ENCODE measurements at regions not wholly inside any gene's neighbourhood (a gene's known extent, or its start where the extent isn't known, plus 50 kb on each side); places are given as distances from the start of the nearest gene placed in this dataset.

DNA sequence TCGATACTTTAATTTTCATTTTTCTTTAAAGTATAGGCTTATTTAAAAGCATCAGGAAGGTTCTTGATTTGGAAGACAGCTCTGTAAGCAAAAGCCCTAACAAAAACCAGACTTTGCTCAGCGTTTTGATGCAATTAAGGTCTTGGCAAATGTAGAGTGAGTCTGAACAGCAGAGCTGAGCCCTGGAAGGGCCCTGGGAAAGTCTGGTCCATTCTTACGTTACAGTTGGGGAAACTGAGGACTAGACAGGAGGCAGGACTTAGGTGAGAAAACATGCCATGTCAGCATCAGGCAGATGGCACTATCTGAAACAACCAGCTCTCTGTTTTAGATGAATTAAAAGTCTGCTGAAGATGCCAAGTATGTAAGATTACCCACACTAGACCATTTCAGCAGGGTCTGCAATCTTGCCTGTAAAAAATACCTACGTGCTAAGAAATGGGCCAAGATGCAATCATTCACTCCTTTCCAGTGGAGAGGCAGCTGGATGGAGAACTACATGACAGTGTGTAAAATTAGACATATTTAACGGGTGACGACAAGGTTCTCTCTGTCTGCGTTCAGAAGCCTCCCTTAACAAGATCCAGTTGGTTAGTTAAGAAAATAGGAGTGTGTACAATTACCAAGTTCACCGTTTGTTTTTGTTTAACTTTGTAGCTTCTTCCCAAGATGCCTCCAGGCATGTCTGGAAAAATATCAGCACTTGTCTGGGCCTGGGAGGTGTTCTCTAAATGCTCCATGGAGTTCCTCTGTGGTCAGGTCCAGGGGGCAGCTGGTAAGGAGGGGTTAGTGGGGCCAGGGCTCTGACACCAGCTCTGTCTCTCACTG, 502.3 kb upstream of the ZMIZ1 start:
- Mint-ChIP-seq H3K27me3 (peaks cover 35% of the 10 kb centered on the region), H3K4me3 (no peak overlapping the region), H3K9me3 (no peaks in the 10 kb centered on the region), H3K27ac (ENCODE audit: low read depth) (no peak overlapping the region), H3K36me3 (ENCODE audit: insufficient read depth) (no peaks in the 10 kb centered on the region), H3K4me1 (no peaks in the 10 kb centered on the region)
- ATAC-seq (replicated peaks; ENCODE audit: extremely low read depth, poor library complexity, severe bottlenecking) (no peak), DNase-seq (ENCODE audit: low spot score in 2 of 2) (no peak)

DNA sequence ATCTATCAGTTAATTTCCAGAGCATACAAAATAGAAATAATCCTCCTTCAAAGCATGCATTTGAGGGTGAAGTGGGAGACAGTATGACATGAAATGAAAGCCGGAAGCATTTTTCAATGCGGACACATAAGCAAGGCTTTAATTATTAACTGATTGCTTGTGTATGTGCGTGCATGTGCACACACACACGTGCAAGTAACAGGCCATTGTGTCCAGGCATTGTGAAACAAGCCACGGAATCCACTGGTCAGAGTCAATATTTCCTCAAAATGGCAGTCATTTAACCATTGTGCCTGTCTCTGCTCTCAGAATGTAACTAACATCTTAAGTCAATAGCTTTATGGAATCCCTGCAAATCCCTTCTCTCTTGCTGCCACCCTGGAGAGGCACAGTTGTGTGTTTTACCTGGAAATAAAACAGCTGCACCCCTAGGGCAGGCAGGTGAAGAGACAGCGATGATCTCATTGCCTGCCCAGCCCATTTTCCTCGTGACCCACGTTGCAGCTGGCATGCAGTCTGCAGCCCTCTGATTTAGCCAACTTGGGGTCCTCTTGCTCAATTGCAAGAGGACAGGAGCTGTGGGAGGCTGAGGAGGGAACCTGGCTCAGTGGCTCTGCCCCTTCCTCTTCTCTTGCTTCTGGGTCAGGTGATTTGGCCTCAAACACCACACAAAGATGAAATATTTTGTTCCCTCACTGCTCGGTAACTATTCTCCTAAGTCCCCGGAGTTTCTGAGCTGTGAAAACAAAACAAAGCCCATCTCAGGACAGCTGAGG, 500.9 kb upstream of the ZMIZ1 start:
- ATAC-seq (replicated peaks; ENCODE audit: extremely low read depth, poor library complexity, severe bottlenecking): no peak
- H3K36me3 Mint-ChIP-seq (ENCODE audit: insufficient read depth): no peaks in the 10 kb centered on the region
- no peaks in the 10 kb centered on the region for H3K9me3 Mint-ChIP-seq
- H3K27me3 Mint-ChIP-seq: peaks cover 33% of the 10 kb centered on the region
- no peak overlapping the region for H3K27ac Mint-ChIP-seq (ENCODE audit: low read depth)
- H3K4me3 Mint-ChIP-seq: no peak overlapping the region
- DNase-seq (ENCODE audit: low spot score in 2 of 2): no peak
- H3K4me1 Mint-ChIP-seq: no peaks in the 10 kb centered on the region

DNA sequence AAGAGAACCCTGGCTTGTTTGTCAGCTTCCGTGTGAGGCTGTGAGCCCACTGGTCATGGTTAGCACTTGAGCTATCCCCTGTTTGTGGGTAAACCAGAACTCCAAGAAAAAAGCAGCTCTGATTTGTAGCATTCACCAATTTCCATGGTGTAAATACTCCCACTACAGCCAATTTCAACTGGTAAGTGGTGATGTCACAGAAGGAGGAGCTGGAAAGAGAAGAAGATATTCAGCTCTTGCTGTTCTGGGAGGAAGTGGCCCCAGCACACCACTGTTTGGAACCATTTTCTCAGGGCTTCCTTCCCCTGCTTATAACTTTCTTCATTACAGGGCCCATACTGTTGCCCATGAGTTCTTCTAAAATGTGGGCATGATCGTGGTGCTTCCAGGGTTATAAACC, 500.1 kb upstream of the ZMIZ1 start:
- H3K27ac Mint-ChIP-seq (ENCODE audit: low read depth): no peak overlapping the region
- peaks cover 31% of the 10 kb centered on the region for H3K27me3 Mint-ChIP-seq
- no peak for ATAC-seq (replicated peaks; ENCODE audit: extremely low read depth, poor library complexity, severe bottlenecking)

DNA sequence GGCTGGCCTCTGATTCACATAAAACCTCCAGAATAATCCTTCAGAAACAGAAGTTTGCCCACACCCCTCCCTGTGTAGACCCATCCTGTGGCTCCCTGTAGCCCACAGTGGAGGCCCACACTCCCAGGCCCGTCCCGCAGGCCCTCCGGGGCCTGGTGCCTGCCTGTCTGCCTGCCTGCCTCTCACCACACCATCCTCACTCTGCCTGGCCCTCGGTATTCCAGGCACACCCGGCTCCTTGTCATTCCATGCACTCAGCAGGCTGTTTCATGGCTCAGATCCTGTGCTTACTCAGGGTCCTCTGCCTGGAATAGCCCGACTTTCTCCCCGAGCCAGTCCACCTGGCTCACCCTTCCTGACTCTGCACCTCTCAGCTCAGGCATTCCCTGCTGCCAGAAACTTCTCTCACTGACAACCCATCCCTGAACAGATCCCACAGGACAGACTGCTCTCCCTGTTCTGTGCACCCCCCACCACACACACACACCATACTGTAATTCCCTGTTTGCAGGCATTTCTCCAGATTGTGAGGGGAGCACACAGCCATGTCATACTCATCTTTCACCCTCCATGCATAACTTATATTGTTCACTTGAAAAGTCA, 498.0 kb upstream of the ZMIZ1 start:
- ATAC-seq (replicated peaks; ENCODE audit: extremely low read depth, poor library complexity, severe bottlenecking): no peak
- H3K36me3 Mint-ChIP-seq (ENCODE audit: insufficient read depth): no peaks in the 10 kb centered on the region

More for the DNA sequence above, 500.1 kb upstream of the ZMIZ1 start:
- Mint-ChIP-seq H3K4me3 (no peak overlapping the region), H3K4me1 (no peaks in the 10 kb centered on the region), H3K9me3 (no peaks in the 10 kb centered on the region), H3K36me3 (ENCODE audit: insufficient read depth) (no peaks in the 10 kb centered on the region)
- DNase-seq (ENCODE audit: low spot score in 2 of 2): no peak

DNA sequence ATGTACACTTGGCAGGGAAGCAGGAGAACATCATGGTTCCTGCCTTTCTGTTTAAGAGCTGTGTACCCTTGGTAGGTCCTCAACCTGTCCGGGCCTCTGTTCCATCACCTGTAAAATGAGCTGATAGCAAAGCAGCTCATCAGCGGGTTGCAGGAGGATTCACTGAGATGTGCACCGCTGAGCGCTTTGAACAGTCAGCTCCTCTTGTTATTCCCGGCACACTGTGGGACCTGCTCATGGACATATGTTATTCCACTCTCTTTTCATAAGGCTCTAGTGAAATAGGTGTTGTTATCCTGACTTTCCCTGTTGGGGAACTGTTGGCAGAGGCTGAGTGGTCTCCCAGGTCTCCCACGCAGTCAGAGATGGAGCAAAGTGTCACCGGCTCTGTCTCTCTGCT, 497.5 kb upstream of the ZMIZ1 start:
- no peak overlapping the region for H3K27ac Mint-ChIP-seq (ENCODE audit: low read depth)
- H3K4me1 Mint-ChIP-seq: no peaks in the 10 kb centered on the region
- H3K9me3 Mint-ChIP-seq: no peaks in the 10 kb centered on the region
- DNase-seq (ENCODE audit: low spot score in 2 of 2) (no peak), ATAC-seq (replicated peaks; ENCODE audit: extremely low read depth, poor library complexity, severe bottlenecking) (no peak)
- no peaks in the 10 kb centered on the region for H3K36me3 Mint-ChIP-seq (ENCODE audit: insufficient read depth)
- H3K27me3 Mint-ChIP-seq: peaks cover 28% of the 10 kb centered on the region
- H3K4me3 Mint-ChIP-seq: no peak overlapping the region

More for the DNA sequence above, 498.0 kb upstream of the ZMIZ1 start:
- Mint-ChIP-seq H3K4me3 (no peak overlapping the region), H3K27ac (ENCODE audit: low read depth) (no peak overlapping the region), H3K9me3 (no peaks in the 10 kb centered on the region), H3K27me3 (peaks cover 28% of the 10 kb centered on the region), H3K4me1 (no peaks in the 10 kb centered on the region)
- no peak for DNase-seq (ENCODE audit: low spot score in 2 of 2)

DNA sequence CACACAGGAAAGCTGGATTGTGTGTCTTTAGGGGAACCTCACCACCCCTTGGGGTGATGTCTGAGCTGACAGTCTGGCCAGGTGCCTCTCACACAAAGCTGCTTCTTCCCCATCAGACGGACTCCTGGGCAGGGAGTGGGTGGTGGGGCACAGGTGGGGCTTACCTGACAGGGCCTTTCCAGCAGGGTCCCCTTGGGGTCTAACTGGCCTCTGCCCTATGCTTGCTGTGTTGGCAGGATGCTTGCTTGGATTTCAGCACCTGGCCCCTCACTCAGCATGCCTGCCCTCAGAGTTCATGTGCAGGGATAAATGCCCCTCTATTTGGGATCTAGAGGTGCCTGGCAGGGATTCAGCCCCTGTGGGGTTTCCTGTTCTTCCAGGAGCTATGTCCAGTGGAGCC, 496.9 kb upstream of the ZMIZ1 start:
- H3K27me3 Mint-ChIP-seq: peaks cover 28% of the 10 kb centered on the region
- H3K9me3 Mint-ChIP-seq: no peaks in the 10 kb centered on the region
- DNase-seq (ENCODE audit: low spot score in 2 of 2): no peak
- H3K36me3 Mint-ChIP-seq (ENCODE audit: insufficient read depth): no peaks in the 10 kb centered on the region
- ATAC-seq (replicated peaks; ENCODE audit: extremely low read depth, poor library complexity, severe bottlenecking): no peak
- H3K4me3 Mint-ChIP-seq: no peak overlapping the region
- H3K27ac Mint-ChIP-seq (ENCODE audit: low read depth): no peak overlapping the region
- H3K4me1 Mint-ChIP-seq: no peaks in the 10 kb centered on the region

DNA sequence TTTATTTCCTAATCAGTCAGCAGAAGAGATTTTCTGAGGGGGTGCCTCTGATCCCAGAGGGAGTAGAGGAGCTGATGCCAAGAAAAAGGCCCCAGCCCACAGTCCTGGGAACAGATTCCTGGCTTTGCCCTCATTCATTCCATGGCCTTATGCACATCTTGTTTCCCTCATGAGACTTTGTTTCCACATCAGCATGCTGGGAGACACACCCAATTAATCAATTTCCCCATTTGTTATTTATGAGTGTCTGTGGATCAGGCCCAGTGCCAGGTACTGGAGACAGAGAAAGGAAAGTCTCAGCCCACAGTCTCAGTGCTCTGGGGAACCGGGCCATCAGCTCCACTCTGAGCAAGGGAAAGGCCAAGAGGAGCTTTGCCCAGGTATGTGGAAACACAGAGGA, 496.2 kb upstream of the ZMIZ1 start:
- Mint-ChIP-seq H3K27me3 (peaks cover 28% of the 10 kb centered on the region), H3K4me3 (no peak overlapping the region), H3K4me1 (no peaks in the 10 kb centered on the region), H3K9me3 (no peaks in the 10 kb centered on the region), H3K27ac (ENCODE audit: low read depth) (no peak overlapping the region), H3K36me3 (ENCODE audit: insufficient read depth) (no peaks in the 10 kb centered on the region)
- ATAC-seq (replicated peaks; ENCODE audit: extremely low read depth, poor library complexity, severe bottlenecking): no peak
- no peak for DNase-seq (ENCODE audit: low spot score in 2 of 2)

DNA sequence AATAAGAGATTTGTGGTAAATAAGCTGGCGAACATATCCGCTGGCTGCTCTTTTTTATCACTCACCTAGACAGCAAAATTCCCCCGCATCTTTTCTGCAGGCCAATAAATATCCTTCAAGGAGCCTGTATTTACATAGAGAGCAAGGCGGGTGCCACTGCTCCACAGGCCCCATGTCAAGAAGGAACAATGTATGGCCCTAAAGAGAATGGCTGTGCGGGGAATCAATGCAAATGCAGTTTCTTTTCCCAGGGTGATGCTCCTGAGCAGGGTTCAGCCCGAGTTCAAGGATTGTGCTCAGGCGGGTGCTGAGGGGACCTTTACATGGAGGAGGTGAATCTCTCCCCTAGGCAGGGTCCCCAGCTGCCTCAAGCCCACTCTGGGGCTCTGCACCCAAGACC, 494.2 kb upstream of the ZMIZ1 start:
- Mint-ChIP-seq H3K27me3 (peaks cover 28% of the 10 kb centered on the region), H3K36me3 (ENCODE audit: insufficient read depth) (no peaks in the 10 kb centered on the region), H3K4me1 (no peaks in the 10 kb centered on the region), H3K4me3 (no peak overlapping the region), H3K27ac (ENCODE audit: low read depth) (no peak overlapping the region), H3K9me3 (no peaks in the 10 kb centered on the region)
- no peak for DNase-seq (ENCODE audit: low spot score in 2 of 2)
- no peak for ATAC-seq (replicated peaks; ENCODE audit: extremely low read depth, poor library complexity, severe bottlenecking)

DNA sequence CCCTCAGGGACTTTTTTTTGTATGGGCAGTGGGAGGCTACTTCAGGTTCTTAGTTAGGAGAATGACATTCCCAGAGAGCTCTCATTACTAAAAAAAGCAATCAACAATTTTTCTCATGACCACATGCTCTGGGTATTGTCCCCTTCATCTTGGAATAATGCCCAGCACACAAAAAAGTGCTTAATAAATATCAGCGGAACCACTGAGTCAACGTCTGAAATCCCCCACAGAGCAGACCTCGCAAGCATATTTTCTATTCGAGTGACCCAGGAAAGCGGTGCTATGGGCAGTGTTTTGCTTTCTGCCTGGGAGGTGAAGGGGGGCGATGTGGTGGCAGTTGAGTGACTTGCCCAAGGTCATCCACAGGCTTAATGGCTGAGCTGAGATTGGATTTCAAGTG, 493.4 kb upstream of the ZMIZ1 start:
- Mint-ChIP-seq H3K27me3 (peaks cover 21% of the 10 kb centered on the region), H3K36me3 (ENCODE audit: insufficient read depth) (no peaks in the 10 kb centered on the region), H3K4me3 (no peak overlapping the region), H3K9me3 (no peaks in the 10 kb centered on the region), H3K4me1 (no peaks in the 10 kb centered on the region), H3K27ac (ENCODE audit: low read depth) (no peak overlapping the region)
- ATAC-seq (replicated peaks; ENCODE audit: extremely low read depth, poor library complexity, severe bottlenecking) (no peak), DNase-seq (ENCODE audit: low spot score in 2 of 2) (no peak)

DNA sequence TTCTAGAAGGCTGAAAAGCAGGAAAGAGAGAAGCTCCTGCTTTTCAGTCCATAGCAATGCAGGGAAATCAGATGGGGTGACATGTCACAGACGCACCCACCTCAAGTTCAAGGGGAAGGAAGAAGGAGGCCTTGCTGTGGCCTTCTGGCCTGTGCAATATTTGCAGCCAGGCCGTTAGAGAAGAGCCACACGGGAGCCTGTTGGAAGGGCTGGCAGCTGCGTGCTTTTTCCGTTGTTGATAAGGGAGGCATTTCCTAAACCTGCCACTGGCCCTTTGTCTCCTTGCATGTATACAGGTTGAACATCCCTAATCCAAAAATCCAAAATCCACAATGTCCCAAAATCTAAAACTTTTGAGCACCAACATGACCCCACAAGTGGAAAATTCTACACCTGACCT, 492.5 kb upstream of the ZMIZ1 start:
- Mint-ChIP-seq H3K27me3 (peaks cover 12% of the 10 kb centered on the region), H3K4me1 (no peaks in the 10 kb centered on the region), H3K36me3 (ENCODE audit: insufficient read depth) (no peaks in the 10 kb centered on the region), H3K4me3 (no peak overlapping the region), H3K27ac (ENCODE audit: low read depth) (no peak overlapping the region), H3K9me3 (no peaks in the 10 kb centered on the region)
- no peak for DNase-seq (ENCODE audit: low spot score in 2 of 2)
- ATAC-seq (replicated peaks; ENCODE audit: extremely low read depth, poor library complexity, severe bottlenecking): no peak

DNA sequence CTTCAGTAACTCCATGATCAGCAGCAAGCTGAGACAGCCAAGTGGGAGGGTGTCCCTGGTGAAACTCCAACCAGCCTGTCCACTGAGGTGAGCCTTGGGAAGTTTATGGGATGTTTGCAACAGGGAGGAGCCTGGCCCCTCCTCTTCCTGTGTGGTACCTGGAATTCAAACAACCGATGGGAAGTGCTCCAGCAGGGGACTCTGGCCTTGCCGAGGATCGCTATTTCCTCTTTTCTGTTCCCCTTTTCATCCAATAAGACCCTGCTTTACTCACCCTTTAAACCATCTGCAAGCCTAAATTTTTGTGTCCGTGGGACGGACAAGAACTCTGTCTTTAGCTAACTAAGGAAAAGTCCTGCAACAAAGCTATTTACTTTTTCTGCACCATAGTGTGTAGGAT, 491.1 kb upstream of the ZMIZ1 start:
- Mint-ChIP-seq H3K36me3 (ENCODE audit: insufficient read depth) (no peaks in the 10 kb centered on the region), H3K4me3 (no peak overlapping the region), H3K27ac (ENCODE audit: low read depth) (no peak overlapping the region), H3K4me1 (no peaks in the 10 kb centered on the region), H3K9me3 (no peaks in the 10 kb centered on the region), H3K27me3 (peaks cover 16% of the 10 kb centered on the region)
- no peak for ATAC-seq (replicated peaks; ENCODE audit: extremely low read depth, poor library complexity, severe bottlenecking)
- DNase-seq (ENCODE audit: low spot score in 2 of 2): no peak

DNA sequence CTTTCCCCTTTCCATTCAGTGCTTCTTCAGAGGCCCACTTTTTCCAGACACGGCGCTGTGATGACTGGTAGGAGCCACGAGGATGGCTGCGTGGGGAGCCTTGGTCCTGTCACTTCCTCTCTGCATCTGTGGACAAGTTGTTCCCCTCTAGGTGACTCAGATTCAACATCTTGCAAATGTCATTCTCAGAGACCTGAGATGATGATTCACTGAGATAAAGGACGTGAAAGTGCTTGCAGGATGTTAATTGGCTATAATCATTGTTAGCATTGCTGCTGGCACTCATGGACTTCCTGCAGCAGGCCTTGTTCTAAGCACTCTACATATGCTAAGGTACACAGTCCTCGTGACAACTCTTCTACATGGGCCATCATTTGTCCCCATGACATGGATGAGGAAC, 489.8 kb upstream of the ZMIZ1 start:
- DNase-seq (ENCODE audit: low spot score in 2 of 2): no peak
- ATAC-seq (replicated peaks; ENCODE audit: extremely low read depth, poor library complexity, severe bottlenecking): no peak
- H3K27ac Mint-ChIP-seq (ENCODE audit: low read depth): no peak overlapping the region

DNA sequence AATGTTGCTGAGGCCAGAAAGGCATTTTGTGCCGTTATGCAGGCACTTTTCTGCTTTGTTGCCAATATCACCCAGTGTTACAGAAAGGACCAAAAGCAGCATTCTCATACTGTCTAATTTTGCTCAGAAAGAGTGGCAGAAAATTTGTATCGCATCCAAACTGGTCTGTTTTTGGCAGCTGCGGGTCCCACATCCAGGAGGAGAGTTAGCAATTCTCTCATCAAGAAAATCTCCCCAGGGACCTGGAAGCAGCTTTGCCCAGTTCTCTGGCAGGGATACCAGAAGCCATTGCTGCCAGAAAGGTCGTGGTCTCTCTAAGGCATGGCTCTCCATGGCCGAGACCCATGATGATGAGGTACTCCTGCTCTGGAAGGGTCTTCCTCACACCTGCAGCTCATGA, 489.2 kb upstream of the ZMIZ1 start:
- Mint-ChIP-seq H3K27me3 (peaks cover 9% of the 10 kb centered on the region), H3K9me3 (no peaks in the 10 kb centered on the region), H3K36me3 (ENCODE audit: insufficient read depth) (no peaks in the 10 kb centered on the region), H3K4me3 (no peak overlapping the region), H3K27ac (ENCODE audit: low read depth) (no peak overlapping the region), H3K4me1 (no peaks in the 10 kb centered on the region)
- DNase-seq (ENCODE audit: low spot score in 2 of 2): no peak
- no peak for ATAC-seq (replicated peaks; ENCODE audit: extremely low read depth, poor library complexity, severe bottlenecking)

More for the DNA sequence above, 489.8 kb upstream of the ZMIZ1 start:
- Mint-ChIP-seq H3K36me3 (ENCODE audit: insufficient read depth) (no peaks in the 10 kb centered on the region), H3K4me1 (no peaks in the 10 kb centered on the region), H3K27me3 (peaks cover 9% of the 10 kb centered on the region), H3K4me3 (no peak overlapping the region), H3K9me3 (no peaks in the 10 kb centered on the region)

Data from central memory CD8-positive, alpha-beta T cell (primary cell).